CD14-positive monocyte (primary cell): ENCODE measurements at regions not wholly inside any gene's neighbourhood (a gene's known extent, or its start where the extent isn't known, plus 50 kb on each side); places are given as distances from the start of the nearest gene placed in this dataset.

Source experiments
- DNase-seq, 3 donors: peaks; one replicate each; pipeline ENCODE4 v3.0.0-alpha.2; 2011 to 2022
- H2AFZ ChIP-seq: 2 replicates; pipeline ENCODE4 v1.6.0; 2012; ENCODE audit warnings: mild to moderate bottlenecking, low read depth, low read length, inconsistent platforms; ENCODE audit not compliant: insufficient read depth, poor library complexity, severe bottlenecking
- H3K27ac ChIP-seq, 2 donors: 1 replicate in 1 of 2; 2 replicates in 1 of 2; pipeline ENCODE4 v1.5.1; 2012 to 2013; ENCODE audit warnings: low read length in 2 of 2, control low read depth in 1 of 2, inconsistent platforms in 1 of 2, low read depth in 1 of 2, mild to moderate bottlenecking in 1 of 2
- H3K27me3 ChIP-seq, 2 donors: one replicate each; pipeline versions ENCODE4 v1.6.0 to v1.6.1; 2011 to 2013; ENCODE audit warnings: low read length in 2 of 2; ENCODE audit not compliant: control insufficient read depth in 2 of 2, insufficient read depth in 2 of 2
- H3K36me3 ChIP-seq, 2 donors: replicated peaks in 1 of 2; 1 replicate in 1 of 2; 2 replicates in 1 of 2; pipeline versions ENCODE4 v1.5.1 to v1.6.1; 2012 to 2013; ENCODE audit warnings: low read length in 2 of 2, control low read depth in 1 of 2, inconsistent platforms in 1 of 2, mild to moderate bottlenecking in 1 of 2; ENCODE audit not compliant: insufficient read depth in 2 of 2, control insufficient read depth in 1 of 2
- H3K4me1 ChIP-seq, 2 donors: 1 replicate in 1 of 2; 2 replicates in 1 of 2; pipeline versions ENCODE4 v1.5.1 to v1.6.1; 2012 to 2013; ENCODE audit warnings: low read length in 2 of 2, control low read depth in 1 of 2, inconsistent platforms in 1 of 2, mild to moderate bottlenecking in 1 of 2, moderate library complexity in 1 of 2; ENCODE audit not compliant: insufficient read depth in 2 of 2, control insufficient read depth in 1 of 2
- H3K4me2 ChIP-seq: replicated peaks from 2 replicates; pipeline ENCODE3; 2012; ENCODE audit warnings: low read length, moderate library complexity, mild to moderate bottlenecking; ENCODE audit not compliant: poor library complexity, severe bottlenecking; ENCODE audit errors: extremely low read depth
- H3K4me3 ChIP-seq, 3 experiments: fragments of 200-600 bp in 1 of 3; sonication (generic) in 1 of 3; replicated peaks in 1 of 3; 1 replicate in 2 of 3; 2 replicates in 1 of 3; pipeline ENCODE4 v1.5.1; 2011 to 2013; ENCODE audit warnings: low read length in 3 of 3, mild to moderate bottlenecking in 3 of 3, control low read depth in 2 of 3, low read depth in 2 of 3, inconsistent platforms in 1 of 3, moderate library complexity in 1 of 3
- H3K79me2 ChIP-seq: 2 replicates; pipeline ENCODE4 v1.6.0; 2012; ENCODE audit warnings: mild to moderate bottlenecking, control low read depth, inconsistent platforms, low read length, moderate library complexity; ENCODE audit not compliant: insufficient read depth
- H3K9ac ChIP-seq: 2 replicates; pipeline ENCODE4 v1.6.0; 2017; ENCODE audit warnings: low read length, mild to moderate bottlenecking; ENCODE audit not compliant: insufficient read depth, poor library complexity, severe bottlenecking
- H3K9me3 ChIP-seq, 2 donors: replicated peaks in 1 of 2; 1 replicate in 1 of 2; 2 replicates in 1 of 2; pipeline versions ENCODE4 v1.5.1 to v1.6.1; 2012 to 2013; ENCODE audit warnings: low read length in 2 of 2, control low read depth in 1 of 2; ENCODE audit not compliant: control insufficient read depth in 1 of 2, insufficient read depth in 1 of 2
- H4K20me1 ChIP-seq: 2 replicates; pipeline ENCODE4 v1.6.0; 2012; ENCODE audit warnings: mild to moderate bottlenecking, low read length, control low read depth, moderate library complexity; ENCODE audit not compliant: insufficient read depth
- H3K27ac Mint-ChIP-seq, 7 donors: one replicate each; pipeline ENCODE4 v1.8.0; 2020; ENCODE audit warnings: mild to moderate bottlenecking in 7 of 7, mixed read lengths in 7 of 7, moderate library complexity in 6 of 7, inconsistent platforms in 2 of 7
- H3K27me3 Mint-ChIP-seq, 3 donors: one replicate each; pipeline ENCODE4 v1.8.0; 2021 to 2022; ENCODE audit warnings: low read depth in 3 of 3, mild to moderate bottlenecking in 3 of 3, mixed read lengths in 3 of 3, moderate library complexity in 3 of 3, inconsistent platforms in 1 of 3
- H3K36me3 Mint-ChIP-seq, 2 donors: one replicate each; pipeline ENCODE4 v1.8.0; 2020; ENCODE audit warnings: mixed read lengths in 2 of 2, inconsistent platforms in 1 of 2, mild to moderate bottlenecking in 1 of 2
- H3K4me1 Mint-ChIP-seq: one replicate; pipeline ENCODE4 v1.8.0; 2020; ENCODE audit warnings: mild to moderate bottlenecking, mixed read lengths
- H3K4me3 Mint-ChIP-seq, 2 donors: one replicate each; pipeline ENCODE4 v1.8.0; 2020; ENCODE audit warnings: mild to moderate bottlenecking in 2 of 2, mixed read lengths in 2 of 2, moderate library complexity in 1 of 2
- H3K9me3 Mint-ChIP-seq, 7 donors: one replicate each; pipeline ENCODE4 v1.8.0; 2020 to 2022; ENCODE audit warnings: mixed read lengths in 7 of 7, mild to moderate bottlenecking in 6 of 7, moderate library complexity in 6 of 7, inconsistent platforms in 2 of 7
- WGBS: methylation state at CpG from one replicate; pipeline ENCODE4 v1.1.5; 2013; ENCODE audit warnings: missing lambda C conversion rate; ENCODE audit not compliant: insufficient coverage; 5-methylcytosine and 5-hydroxymethylcytosine counted together
- intact Hi-C, 2 donors: fragments of 100-400 bp; cut with micrococcal nuclease; formaldehyde crosslinking; loops; one replicate each; pipeline versions ENCODE4 v1.15.0 to v1.15.1; 2023
- TF ChIP-seq, protein P1 (sequence below): fragments of 200-600 bp; IDR thresholded peaks from one replicate; pipeline ENCODE4 v1.8.0; 2022; ENCODE audit warnings: antibody characterized with exemption, mild to moderate bottlenecking

DNA sequence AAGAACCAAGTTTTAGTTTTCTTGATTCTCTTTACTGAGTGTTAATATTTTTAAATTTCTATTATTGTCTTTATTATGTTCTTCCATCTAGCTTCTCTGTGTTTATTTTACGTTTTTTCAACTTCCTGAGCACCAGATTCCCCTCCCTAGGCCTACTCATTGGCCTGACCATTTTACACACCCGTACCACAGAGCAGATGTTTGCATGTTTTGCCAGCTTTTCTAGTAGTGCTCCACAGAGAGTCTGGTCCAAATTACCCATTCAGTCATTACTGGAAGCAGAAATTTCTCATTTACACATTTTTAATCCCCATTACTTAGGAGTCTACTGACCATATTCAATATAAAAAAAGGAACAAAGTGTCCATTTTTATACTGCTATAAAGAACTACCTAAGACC, 66.9 kb downstream of the ING1 start:
- Histone ChIP-seq H3K4me1 (no peaks in the 10 kb centered on the region), H3K9ac (no peak overlapping the region), H3K4me2 (no peak overlapping the region), H3K27me3 (peaks cover 0 to 3% of the 10 kb centered on the region in 2 donors), H3K9me3 (peaks cover 0 to 8% of the 10 kb centered on the region in 2 donors), H4K20me1 (no peaks in the 10 kb centered on the region), H3K36me3 (no peaks in the 10 kb centered on the region), H3K27ac (no peak overlapping the region), H2AFZ (no peak overlapping the region), H3K4me3 (no peak overlapping the region), H3K79me2 (no peaks in the 10 kb centered on the region)
- DNase-seq: no peak
- H3K27me3 Mint-ChIP-seq: peaks cover 0 to 5% (median 4%) of the 10 kb centered on the region in 3 donors
- no peaks in the 10 kb centered on the region for H3K36me3 Mint-ChIP-seq
- TF ChIP-seq, protein P1, sequence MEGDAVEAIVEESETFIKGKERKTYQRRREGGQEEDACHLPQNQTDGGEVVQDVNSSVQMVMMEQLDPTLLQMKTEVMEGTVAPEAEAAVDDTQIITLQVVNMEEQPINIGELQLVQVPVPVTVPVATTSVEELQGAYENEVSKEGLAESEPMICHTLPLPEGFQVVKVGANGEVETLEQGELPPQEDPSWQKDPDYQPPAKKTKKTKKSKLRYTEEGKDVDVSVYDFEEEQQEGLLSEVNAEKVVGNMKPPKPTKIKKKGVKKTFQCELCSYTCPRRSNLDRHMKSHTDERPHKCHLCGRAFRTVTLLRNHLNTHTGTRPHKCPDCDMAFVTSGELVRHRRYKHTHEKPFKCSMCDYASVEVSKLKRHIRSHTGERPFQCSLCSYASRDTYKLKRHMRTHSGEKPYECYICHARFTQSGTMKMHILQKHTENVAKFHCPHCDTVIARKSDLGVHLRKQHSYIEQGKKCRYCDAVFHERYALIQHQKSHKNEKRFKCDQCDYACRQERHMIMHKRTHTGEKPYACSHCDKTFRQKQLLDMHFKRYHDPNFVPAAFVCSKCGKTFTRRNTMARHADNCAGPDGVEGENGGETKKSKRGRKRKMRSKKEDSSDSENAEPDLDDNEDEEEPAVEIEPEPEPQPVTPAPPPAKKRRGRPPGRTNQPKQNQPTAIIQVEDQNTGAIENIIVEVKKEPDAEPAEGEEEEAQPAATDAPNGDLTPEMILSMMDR: no peak
- H3K4me3 Mint-ChIP-seq: no peak overlapping the region
- intact Hi-C loops: no loop called here
- H3K27ac Mint-ChIP-seq: no peak overlapping the region
- H3K9me3 Mint-ChIP-seq: peaks cover 12 to 30% (median 18%) of the 10 kb centered on the region in 7 donors
- WGBS: 67% methylated on average over 2 of the region's 2 CpGs
- no peaks in the 10 kb centered on the region for H3K4me1 Mint-ChIP-seq

DNA sequence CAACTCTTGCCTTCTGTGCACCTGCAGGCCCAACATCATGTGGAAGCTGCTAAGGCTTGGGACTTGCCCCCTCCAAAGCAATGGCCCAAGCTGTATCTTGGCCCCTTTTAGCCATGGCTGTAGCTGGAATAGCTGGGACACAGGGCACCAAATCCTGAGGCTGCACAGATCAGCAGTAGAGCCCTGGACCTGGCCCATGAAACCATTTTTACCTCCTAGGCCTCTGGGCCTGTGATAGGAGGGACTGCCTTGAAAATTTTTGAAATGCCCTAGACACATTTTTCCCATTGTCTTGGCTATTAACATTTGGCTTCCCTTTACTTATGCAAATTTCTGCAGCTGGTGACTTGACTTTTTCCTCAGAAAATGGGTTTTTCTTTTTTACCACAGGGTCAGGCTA, 68.7 kb downstream of the ING1 start:
- Mint-ChIP-seq H3K27me3 (peaks cover 0 to 10% (median 8%) of the 10 kb centered on the region in 3 donors), H3K4me1 (no peaks in the 10 kb centered on the region), H3K4me3 (no peak overlapping the region), H3K27ac (no peak overlapping the region), H3K36me3 (no peaks in the 10 kb centered on the region), H3K9me3 (peaks cover 12 to 34% (median 18%) of the 10 kb centered on the region in 7 donors)
- Histone ChIP-seq H3K4me2 (no peak overlapping the region), H3K27ac (no peak overlapping the region), H3K4me3 (no peak overlapping the region), H3K9ac (no peak overlapping the region), H3K36me3 (no peaks in the 10 kb centered on the region), H3K79me2 (no peaks in the 10 kb centered on the region), H2AFZ (no peak overlapping the region), H3K4me1 (no peaks in the 10 kb centered on the region), H3K27me3 (peaks cover 4 to 6% of the 10 kb centered on the region in 2 donors), H3K9me3 (peaks cover 0 to 8% of the 10 kb centered on the region in 2 donors), H4K20me1 (no peaks in the 10 kb centered on the region)
- TF ChIP-seq, protein P1: no peak
- DNase-seq: no peak
- intact Hi-C loops: no loop called here
